ENCODE measurements at regions not wholly inside any gene's neighbourhood (a gene's known extent, or its start where the extent isn't known, plus 50 kb on each side); places are given as distances from the start of the nearest gene placed in this dataset.

GRCh38 chr13:31469377-31469776 is 269.6 kb downstream of the B3GLCT start:
- no peak for TF ChIP-seq CTCF (IDR thresholded peaks at IDR 0.05)
- Histone ChIP-seq H3K36me3 (no peaks in the 10 kb centered on the region), H3K4me1 (no peaks in the 10 kb centered on the region), H3K27me3 (no peaks in the 10 kb centered on the region), H3K9me3 (no peaks in the 10 kb centered on the region), H3K27ac (no peak overlapping the region), H3K4me3 (no peak overlapping the region)
- intact Hi-C loops (cut with DNase I): no loop called here
- no peak for DNase-seq (ENCODE audit: low spot score in 2 of 2)

GRCh38 chr13:31476266-31476665 is 263.1 kb upstream of the RXFP2 start:
- no peaks in the 10 kb centered on the region for H3K36me3 ChIP-seq
- no peak overlapping the region for H3K4me3 ChIP-seq
- H3K4me1 ChIP-seq: no peaks in the 10 kb centered on the region
- no peak overlapping the region for H3K27ac ChIP-seq
- TF ChIP-seq CTCF (IDR thresholded peaks at IDR 0.05): no peak
- no peaks in the 10 kb centered on the region for H3K27me3 ChIP-seq
- intact Hi-C loops (cut with DNase I): no loop called here
- no peaks in the 10 kb centered on the region for H3K9me3 ChIP-seq
- DNase-seq (ENCODE audit: low spot score in 2 of 2): no peak

GRCh38 chr13:31476753-31477152 is 262.6 kb upstream of the RXFP2 start:
- H3K4me3 ChIP-seq: no peak overlapping the region
- H3K4me1 ChIP-seq: no peaks in the 10 kb centered on the region
- DNase-seq (ENCODE audit: low spot score in 2 of 2): no peak
- no peak for TF ChIP-seq CTCF (IDR thresholded peaks at IDR 0.05)
- H3K27ac ChIP-seq: no peak overlapping the region
- H3K27me3 ChIP-seq: no peaks in the 10 kb centered on the region
- no peaks in the 10 kb centered on the region for H3K9me3 ChIP-seq
- intact Hi-C loops (cut with DNase I): no loop called here
- no peaks in the 10 kb centered on the region for H3K36me3 ChIP-seq

GRCh38 chr13:31477961-31478360 is 261.4 kb upstream of the RXFP2 start:
- no peak for DNase-seq (ENCODE audit: low spot score in 2 of 2)
- intact Hi-C loops (cut with DNase I): no loop called here
- Histone ChIP-seq H3K9me3 (no peaks in the 10 kb centered on the region), H3K4me3 (no peak overlapping the region), H3K4me1 (no peaks in the 10 kb centered on the region), H3K36me3 (no peaks in the 10 kb centered on the region), H3K27me3 (no peaks in the 10 kb centered on the region), H3K27ac (no peak overlapping the region)
- no peak for TF ChIP-seq CTCF (IDR thresholded peaks at IDR 0.05)

- Histone ChIP-seq H3K4me3 (no peak overlapping the region), H3K9me3 (no peaks in the 10 kb centered on the region), H3K27me3 (no peaks in the 10 kb centered on the region), H3K27ac (no peak overlapping the region), H3K4me1 (no peaks in the 10 kb centered on the region), H3K36me3 (no peaks in the 10 kb centered on the region)
- TF ChIP-seq CTCF (IDR thresholded peaks at IDR 0.05): no peak
- intact Hi-C loops (cut with DNase I): no loop called here
- DNase-seq (ENCODE audit: low spot score in 2 of 2): no peak
Measured at GRCh38 chr13:31485183-31485582, 254.1 kb upstream of the RXFP2 start.

- TF ChIP-seq CTCF (IDR thresholded peaks at IDR 0.05): no peak
- no peaks in the 10 kb centered on the region for H3K36me3 ChIP-seq
- no peak overlapping the region for H3K4me3 ChIP-seq
- H3K27me3 ChIP-seq: no peaks in the 10 kb centered on the region
- intact Hi-C loops (cut with DNase I): no loop called here
- no peaks in the 10 kb centered on the region for H3K4me1 ChIP-seq
- H3K9me3 ChIP-seq: no peaks in the 10 kb centered on the region
- no peak overlapping the region for H3K27ac ChIP-seq
- no peak for DNase-seq (ENCODE audit: low spot score in 2 of 2)
Measured at GRCh38 chr13:31485651-31486051, 253.7 kb upstream of the RXFP2 start.

All from ascending aorta (tissue), 2 donors.